GM12874 (cell line): ENCODE measurements at regions not wholly inside any gene's neighbourhood (a gene's known extent, or its start where the extent isn't known, plus 50 kb on each side); places are given as distances from the start of the nearest gene placed in this dataset.

Experiments
- TF ChIP-seq, protein P1 (sequence below): IDR thresholded peaks from 2 replicates; pipeline ENCODE4 v1.5.1; 2011; ENCODE audit warnings: low read depth, mild to moderate bottlenecking, control low read depth, low read length, moderate library complexity; ENCODE audit not compliant: insufficient read depth

DNA sequence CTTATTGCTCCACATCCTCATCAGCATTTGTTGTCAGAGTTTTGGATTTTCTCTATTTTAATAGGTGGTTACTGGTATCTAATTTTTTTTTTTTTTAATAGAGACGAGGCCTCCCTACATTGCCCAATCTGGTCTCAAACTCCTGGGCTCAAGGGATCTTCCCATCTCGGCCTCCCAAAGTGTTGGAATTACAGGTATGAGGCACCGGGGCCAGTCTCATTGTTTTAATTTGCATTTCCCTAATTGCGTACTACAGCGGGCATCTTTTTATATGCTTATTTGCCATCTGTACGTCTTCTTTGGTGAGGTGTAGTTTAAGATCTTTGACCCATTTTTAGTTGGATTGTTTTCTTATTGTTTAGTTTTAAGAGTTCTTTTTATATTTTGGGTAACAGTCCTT is 210.4 kb upstream of the SULF2 start:
- TF ChIP-seq, protein P1, sequence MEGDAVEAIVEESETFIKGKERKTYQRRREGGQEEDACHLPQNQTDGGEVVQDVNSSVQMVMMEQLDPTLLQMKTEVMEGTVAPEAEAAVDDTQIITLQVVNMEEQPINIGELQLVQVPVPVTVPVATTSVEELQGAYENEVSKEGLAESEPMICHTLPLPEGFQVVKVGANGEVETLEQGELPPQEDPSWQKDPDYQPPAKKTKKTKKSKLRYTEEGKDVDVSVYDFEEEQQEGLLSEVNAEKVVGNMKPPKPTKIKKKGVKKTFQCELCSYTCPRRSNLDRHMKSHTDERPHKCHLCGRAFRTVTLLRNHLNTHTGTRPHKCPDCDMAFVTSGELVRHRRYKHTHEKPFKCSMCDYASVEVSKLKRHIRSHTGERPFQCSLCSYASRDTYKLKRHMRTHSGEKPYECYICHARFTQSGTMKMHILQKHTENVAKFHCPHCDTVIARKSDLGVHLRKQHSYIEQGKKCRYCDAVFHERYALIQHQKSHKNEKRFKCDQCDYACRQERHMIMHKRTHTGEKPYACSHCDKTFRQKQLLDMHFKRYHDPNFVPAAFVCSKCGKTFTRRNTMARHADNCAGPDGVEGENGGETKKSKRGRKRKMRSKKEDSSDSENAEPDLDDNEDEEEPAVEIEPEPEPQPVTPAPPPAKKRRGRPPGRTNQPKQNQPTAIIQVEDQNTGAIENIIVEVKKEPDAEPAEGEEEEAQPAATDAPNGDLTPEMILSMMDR: no peak

DNA sequence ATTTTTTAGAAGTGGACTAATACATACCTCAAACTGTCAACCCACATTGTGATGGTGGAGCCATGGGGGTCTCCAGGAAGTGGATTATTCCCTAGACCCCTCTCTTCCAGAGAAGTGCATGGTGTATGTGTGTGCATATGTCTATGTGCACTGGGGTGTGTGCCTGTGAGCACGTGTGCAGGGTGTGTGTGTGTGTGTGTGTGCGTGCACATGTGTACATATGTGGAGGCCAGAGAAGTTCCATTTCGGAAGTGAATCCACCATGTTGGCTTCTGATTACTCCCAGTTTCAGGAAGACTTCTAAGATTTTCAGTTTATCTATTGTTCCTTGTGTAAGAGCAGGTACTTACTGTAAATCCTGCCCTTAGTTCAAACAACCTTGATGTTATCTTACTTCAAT is 208.5 kb upstream of the SULF2 start:
- TF ChIP-seq, protein P1: no peak

DNA sequence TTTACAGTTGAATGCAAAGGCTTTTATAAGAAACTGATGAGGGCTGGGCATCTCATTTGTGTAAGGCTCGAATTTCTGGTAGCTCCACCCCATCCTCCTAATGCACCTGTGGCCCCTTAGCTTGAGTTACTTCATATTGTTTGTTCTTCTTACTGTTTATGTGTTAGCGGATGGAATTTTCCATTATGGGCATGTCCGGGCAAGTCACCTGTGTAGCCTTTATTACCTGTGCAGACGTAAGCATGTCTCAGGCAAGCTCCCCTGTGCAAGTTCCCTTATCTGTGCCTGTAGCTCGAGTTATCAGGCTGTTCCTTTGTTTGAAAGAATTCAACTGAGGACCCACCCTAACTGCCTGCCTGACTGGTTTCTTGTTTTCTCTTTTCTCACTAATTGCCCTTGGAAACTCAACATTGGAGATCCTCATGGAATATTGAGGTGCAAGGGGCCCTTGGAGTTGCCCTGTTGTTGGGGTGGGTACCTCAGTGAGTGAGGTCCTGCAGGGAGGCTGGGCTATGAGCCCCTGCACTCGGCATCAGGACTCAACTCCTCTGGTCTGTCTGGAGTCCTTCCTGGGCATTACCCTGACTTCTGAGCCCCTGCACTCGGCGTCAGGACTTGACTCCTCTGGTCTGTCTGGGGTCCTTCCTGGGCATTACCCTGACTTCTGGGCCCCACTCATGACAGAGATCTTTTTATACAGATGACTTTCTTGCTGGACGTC is 207.9 kb upstream of the SULF2 start:
- TF ChIP-seq, protein P1: no peak

DNA sequence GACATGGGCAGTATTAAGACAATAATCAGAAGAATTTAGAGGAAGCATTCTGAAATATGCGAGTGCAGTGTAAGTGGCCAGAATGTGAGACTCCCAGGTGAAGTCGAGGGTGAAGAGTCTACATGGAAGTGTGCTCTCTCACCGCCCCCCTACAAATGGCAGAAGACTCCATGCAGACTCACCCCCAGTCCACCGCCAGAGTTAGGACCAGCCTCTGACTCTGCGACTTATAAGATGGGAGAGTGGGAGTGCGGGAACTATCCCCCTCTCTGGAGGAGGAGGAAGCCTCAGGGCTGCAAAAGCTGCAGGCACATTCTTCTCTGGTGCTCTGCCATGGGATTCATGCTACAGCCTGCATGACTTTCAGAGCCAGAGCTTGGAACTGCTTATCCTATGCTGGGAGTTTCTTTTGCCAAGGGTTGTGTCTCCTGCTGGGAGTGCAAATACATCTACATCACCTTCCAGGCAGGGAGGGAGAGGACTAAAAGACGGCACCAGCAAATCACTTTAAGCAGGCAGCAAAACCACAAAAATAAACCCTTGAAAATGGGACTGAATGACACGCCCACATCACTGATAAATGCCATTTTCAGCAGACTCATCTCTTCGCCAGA is 206.7 kb upstream of the SULF2 start:
- TF ChIP-seq, protein P1: no peak

DNA sequence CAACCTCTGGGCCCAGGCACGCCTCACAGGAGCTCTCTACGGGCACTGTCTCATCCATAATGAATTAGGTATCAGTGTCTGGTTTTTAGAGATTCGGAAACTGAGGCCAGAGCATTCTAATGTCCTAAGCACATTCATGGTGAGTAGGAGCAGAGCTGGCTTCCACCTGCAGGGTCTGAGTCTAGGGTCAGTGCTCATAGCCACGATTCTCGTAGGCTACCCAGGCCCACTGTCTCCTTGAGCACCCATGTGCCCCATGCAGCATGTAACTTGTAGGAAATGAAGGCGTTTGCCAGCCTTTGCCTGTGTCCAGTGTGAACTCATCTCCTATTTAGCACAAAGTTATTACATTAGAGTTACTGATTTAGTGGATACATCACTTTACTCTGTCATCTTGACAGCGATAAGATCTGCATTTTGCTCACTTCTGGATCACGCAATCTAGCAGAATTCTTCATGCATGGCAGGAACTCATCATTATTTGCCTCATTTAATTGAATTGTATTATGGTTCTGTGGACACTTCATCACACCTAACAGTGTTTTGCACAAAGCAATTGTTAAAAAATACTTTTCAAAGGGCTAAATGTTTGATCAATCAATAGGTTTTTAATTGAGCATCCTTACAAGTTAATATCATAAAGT is 205.3 kb upstream of the SULF2 start:
- TF ChIP-seq, protein P1: no peak

DNA sequence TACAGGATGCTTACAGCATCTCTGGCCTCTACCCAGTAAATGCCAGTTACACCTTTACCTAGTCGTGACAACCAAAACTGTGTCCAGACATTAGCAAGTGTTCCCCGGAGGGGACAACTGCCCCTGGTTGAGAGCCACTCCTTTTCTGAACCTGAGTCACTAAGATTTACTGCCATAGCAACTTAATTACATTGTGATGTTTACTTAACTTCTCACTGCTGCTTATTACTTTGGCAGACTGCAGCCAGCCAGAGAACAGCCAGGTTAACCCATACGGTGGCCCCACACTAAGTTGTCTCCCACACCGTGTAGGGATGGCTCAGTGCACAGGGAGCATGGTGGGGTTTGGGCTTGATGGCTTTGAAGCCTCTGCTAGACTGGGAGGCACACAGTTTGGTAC is 204.7 kb upstream of the SULF2 start:
- TF ChIP-seq, protein P1: no peak

DNA sequence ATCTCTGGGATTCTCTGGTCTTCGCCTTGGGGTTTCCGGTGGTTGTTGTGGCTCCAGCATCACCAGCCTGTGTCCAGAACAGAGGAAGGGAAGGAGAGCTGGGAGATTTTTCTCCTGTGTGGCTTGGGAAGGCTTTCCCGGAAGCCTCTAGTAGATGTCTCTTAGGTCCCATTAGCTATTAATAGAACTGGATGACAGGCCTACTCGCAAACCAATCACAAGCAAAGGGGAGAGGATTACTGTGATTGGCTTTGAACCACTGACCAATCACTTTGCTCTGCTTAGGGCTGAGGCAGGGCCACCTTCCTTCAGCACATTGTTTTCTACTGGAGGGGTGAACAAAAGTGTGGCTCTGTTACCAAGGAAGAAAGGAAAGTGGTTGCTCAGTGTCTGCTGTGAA is 203.4 kb upstream of the SULF2 start:
- TF ChIP-seq, protein P1: no peak
